ENCODE measurements at regions not wholly inside any gene's neighbourhood (a gene's known extent, or its start where the extent isn't known, plus 50 kb on each side); places are given as distances from the start of the nearest gene placed in this dataset.
"Not testable (repeated sequence)": the region's sequence is repeated elsewhere in the genome, so short reads cannot be mapped to it uniquely, and the experiment has no call there.

DNA sequence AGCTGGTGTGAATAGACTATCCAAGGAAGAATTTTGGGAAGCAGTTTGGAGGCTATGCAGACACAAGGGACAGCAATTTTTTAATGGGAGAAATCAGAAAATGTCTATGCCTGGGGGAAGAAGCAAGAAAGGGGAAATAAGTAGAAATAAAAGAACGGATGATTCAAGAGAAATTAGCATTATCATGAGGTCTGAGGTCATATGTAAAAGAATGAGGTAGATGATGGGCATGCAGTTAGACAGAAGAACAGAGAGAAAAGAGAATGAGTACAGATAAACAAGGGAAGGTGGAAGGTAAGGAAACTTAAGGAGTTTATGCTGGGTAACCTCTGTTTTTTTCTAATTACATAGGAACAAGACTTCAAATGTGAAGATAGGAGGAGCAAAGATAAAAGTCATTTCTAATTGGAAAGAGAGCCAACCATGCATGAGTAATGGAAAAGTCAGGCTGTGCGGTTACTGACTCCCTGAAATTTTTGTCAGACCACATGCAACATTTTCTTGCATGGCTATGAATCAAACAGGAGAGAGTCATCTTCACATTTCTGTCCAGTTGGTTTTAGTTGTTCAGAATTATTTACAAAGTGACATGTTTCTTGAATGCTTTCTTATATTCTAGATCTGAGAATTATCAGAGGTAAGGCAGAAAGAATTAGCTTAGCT lies 101.0 kb upstream of the PIK3R1 start:
- no peak for DNase-seq

DNA sequence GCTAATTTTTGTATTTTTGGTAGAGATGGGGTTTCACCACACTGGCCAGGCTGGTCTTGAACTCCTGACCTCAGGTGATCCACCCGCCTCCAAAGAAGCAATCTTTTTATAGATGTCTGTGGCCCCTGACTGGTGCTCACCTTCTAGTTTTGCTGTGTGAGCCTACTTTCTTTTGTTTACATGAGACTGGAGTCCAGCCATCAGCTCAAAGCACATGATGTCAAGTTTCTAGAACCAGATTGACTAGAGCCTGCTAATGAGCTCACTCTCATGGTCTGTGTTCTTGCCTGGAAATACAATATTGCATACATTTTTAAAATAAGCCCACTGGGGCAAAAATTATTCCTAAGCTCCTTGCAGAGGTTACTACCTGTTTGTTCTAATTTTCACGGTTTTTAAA lies 102.9 kb upstream of the PIK3R1 start:
- DNase-seq: no peak

DNA sequence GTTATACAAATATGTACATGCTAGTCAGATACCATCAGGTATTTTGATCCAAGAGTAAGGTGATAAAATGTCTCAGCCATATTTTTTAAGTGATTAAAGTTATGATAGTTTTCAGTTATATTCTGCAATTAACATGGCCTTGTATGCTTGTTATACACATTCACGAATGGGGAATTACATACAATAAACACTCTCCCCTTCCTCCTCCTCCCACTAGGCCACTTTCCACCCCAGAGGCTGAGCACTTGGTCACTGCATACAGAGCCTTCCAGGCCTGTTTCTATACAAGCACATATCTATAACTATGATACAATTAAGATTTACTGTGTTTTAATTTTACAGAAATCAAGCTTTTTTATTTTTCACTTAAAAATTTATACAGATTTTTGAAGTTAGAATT lies 104.7 kb upstream of the PIK3R1 start:
- no peak for DNase-seq

DNA sequence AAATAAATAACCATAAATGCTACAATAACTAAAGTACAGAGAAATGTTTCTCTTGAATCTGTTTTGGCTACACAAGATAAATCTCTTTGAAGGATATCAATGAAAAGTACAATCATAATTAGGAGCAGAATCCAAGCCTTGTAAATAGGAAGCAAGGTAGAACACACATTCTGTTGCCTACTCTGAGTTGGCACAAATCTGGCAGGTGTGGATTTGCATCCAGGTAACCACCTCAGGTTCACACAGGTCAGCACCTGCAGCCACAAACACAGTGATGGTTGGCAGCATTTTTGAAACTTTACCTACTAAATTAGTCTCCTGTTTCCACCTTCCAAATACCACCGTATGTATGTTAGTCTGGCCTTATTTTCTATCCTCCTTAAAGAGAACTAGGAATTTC lies 105.3 kb upstream of the PIK3R1 start:
- no peak for DNase-seq

DNA sequence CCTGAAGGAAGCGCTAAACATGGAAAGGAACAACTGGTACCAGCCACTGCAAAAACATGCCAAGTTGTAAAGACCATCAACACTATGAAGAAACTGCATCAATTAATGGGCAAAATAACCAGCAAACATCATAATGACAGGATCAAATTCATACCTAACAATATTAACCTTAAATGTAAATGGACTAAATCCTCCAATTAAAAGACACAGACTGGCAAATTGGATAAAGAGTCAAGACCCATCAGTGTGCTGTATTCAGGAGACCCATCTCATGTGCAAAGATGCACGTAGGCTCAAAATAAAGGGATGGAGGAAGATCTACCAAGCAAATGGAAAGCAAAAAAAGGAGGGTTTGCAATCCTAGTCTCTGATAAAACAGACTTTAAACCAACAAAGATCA lies 111.3 kb upstream of the PIK3R1 start:
- DNase-seq: not testable (repeated sequence)

DNA sequence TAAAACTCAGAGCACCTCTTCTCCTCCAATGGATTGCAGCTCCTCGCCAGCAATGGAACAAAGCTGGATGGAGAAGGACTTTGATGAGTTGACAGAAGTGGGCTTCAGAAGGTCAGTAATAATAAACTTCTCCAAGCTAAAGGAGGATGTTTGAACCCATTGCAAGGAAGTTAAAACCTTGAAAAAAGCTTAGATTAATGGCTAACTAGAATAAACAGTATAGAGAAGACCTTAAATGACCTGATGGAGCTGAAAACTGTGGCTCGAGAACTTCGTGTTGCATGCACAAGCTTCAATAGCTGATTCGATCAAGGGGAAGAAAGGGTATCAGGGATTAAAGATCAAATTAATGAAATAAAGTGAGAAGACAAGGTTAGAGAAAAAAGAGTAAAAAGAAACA lies 112.3 kb upstream of the PIK3R1 start:
- DNase-seq: not testable (repeated sequence)

DNA sequence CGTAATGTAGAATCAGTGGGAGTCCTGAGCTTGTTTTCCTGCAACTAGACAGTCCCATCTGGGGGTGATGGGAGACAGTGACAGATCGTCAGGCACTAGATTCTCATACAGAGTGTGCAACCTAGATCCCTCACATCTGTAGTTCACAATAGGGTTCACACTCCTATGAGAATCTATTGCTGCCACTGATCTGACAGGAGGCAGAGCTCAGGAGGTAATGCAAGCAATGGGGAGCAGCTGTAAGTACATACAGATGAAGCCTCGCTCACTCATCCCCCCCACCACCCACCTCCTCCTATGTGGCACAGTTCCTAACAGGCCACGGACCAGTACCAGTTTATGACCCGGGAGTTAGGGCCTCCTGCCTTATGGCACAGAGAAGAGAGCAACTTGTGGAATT lies 116.2 kb upstream of the PIK3R1 start:
- DNase-seq: no peak

DNA sequence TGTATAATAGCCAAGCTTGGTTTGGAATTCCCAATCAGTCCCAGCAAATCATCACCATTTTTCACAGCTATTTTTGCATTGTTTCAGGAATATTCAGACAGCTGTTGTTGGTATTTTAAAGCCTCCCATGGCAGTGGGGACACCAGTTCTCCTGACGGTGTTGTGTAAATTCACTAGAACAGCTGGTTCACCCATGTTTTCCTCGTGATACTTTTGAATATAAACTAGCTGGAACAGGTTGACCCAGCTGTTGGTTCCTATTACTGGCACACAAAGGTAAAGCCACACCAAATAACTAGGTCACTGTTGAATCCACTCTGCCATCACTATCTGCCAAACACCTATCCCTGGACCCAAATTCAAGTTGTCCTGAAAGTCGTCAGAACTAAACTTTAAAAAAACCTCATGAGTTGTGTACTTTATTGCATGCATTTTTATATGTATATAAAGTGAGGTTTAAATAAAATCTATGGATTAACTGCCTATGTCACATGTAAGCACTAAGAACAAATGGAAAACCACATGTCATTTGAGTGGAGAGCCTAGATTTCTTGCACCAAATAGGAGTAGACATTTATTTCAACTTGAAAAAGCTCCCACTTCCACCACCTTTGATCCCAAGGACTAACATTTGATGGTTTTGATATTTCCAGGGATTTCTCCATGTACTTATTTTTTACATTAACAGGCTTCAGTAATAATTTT lies 121.9 kb upstream of the PIK3R1 start:
- no peak for DNase-seq

DNA sequence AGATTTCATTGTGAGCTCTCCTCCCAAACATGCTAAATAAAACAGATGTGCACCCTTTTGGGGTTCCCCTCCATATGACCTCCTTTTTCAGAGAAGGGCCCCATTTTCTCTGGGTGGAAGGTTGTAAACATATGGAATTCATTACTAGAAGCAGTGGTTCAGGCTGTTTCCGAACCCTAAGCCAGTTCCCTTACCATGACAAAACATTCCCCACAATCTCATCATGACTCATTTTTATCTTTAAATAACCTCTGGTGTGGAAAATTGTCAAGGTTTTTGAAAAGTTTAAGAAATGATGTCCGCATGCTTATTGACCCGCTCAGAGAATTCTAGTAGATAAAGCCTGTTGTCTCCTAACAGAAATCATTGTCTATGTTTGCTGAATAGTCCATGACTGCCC lies 127.3 kb upstream of the PIK3R1 start:
- DNase-seq: no peak

DNA sequence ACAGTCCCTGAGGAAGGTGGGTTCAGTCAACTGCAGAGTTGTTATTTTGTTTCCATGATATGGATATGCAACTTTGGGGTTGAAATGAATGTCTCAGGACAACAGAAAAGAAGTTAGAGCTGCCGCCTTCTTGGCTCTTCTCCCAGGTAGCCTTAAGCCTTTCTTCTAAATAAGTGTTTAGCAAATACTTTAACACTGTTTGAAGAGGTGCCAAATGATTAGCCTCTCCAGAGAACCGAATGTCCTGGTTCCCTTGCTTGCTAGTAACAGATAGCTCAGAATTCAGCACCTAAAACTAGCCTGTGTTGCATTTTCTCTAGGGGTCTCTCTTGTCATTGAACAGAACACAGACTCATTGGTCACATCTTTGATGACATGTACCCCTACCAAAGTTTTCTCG lies 127.7 kb upstream of the PIK3R1 start:
- DNase-seq: no peak

DNA sequence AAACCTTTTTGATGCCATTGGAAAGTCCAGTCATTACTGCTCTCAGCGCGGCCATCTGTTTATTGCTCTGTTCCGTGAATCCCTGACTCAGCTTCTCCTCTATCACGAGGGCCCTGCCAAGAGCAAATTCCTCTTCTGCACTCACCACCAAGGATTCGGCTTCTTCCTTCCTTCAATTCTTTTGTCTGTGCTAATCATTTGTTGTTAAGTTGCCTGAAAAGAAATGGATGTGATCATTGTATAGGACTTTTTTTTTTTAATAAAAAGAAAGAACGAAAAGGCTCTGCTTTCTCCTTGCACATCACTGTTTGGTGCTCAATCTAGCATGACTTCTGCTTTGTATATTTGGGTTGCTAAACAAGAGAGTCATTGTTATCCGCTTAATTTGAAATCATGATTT lies 128.7 kb upstream of the PIK3R1 start:
- DNase-seq: no peak

DNA sequence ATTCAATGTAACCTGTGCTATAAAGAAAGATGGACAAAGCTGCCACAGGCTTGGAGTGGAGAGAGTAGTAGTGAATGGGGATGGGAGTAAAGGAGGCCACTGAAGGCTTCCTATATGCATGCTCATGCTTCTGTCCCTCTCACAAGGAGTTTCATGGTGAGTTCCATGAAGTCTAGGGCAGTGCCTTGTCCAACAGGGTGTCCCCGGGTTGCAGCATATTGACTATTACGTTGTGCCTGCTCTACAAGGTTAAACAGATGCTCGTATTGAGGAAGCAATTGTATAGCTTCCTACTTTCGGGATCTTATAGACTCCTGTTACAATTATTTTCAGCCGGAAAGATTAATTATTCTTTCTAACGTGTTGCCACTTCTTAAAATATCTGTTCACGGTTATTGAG lies 129.1 kb upstream of the PIK3R1 start:
- DNase-seq: no peak

DNA sequence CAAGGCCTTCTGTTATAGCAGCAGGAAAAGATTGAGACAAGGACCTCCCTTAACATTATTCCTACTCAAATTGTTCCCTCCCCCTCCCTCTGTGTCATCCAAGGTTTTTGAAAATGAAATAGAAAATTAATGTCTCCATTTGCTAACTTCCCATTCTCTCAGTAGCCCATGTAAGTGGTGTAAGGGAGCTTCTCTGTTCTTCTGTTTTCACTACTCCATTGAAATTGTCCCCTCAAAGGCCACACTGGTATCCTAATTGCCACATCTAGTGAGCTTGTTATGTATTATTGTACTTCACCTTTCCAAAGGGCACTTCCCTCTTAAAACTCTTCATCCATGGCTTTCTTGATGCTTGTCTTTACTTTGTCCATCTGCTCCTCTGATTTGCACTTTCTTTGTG lies 131.2 kb upstream of the PIK3R1 start:
- no peak for DNase-seq

DNA sequence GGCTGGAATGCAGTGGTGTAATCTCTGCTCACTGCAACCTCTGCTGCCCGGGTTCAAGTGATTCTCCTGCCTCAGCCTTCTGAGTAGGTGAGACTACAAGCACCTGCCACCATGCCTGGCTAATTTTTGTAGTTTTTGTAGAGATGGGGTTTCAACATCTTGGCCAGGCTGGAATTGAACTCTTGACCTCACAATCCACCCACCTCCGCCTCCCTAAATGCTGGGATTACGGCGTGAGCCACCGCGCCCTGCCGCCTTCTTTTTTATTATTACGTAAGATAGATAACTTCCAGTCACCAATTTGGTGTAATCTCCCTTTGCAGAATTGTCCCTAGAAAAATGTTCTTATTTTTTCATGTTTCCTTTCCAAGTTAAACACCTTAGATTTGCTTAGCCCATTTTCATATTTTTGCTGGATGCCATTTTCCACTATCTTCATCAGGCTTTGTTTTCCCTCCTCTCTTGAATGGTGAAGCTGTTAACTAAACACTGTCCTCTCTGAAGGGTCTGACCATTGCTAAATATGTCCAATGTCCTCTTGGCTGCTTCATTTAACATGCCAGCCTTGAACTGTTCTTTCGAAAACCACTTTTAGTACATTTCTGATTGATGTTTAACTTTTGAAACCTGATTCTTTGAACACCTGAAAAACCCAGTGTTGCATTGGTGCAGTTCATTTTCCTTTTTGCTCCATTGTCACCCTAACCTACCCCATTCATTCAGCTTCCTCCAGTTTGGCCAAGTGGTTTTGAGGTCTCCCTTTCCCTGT lies 135.1 kb upstream of the PIK3R1 start:
- no peak for DNase-seq

DNA sequence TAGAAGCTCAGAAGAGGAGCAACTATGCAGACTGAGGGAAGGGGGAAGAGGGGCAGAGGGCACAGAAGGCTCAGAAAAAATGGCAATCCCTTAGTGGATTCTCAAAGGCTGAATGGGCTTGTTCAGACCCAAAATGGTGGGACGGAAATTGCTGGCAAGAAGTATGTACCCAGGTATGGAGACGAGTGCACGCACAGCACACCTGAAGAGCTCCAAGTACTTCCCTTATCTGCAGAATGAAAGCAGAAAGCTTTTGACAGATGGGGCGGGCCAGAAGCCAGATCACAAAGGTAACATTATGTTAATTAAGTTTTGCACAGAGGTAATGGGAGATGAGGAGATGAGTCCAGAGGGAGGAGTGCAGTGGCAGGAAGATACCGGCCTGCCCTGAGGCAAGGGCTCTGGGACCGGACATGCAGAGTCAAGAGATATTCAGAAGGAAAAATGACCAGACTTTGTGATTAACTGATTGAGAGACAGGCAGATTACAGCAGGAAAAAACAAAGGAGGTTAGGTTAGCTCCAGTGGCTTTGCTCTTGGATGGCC lies 138.1 kb upstream of the PIK3R1 start:
- no peak for DNase-seq

DNA sequence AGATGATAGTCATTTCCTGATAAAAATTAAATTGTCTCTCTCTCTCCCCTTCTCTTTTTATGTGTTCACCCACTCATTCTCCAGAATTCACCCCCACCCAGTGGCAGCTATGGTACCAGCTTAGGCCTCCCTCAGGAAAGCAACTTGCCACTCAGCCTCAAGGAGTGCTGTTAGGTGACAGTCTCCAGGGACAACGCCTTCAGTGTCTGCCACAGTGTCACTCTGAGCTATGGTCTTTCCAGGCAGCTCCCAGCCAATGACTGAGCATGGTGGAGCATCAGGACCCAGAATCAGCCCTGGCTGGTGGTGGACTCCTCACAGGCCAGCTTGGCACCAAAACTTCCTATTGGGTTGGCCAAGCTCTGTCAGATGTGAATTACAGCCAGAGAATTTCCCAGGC lies 140.9 kb upstream of the PIK3R1 start:
- no peak for DNase-seq

DNA sequence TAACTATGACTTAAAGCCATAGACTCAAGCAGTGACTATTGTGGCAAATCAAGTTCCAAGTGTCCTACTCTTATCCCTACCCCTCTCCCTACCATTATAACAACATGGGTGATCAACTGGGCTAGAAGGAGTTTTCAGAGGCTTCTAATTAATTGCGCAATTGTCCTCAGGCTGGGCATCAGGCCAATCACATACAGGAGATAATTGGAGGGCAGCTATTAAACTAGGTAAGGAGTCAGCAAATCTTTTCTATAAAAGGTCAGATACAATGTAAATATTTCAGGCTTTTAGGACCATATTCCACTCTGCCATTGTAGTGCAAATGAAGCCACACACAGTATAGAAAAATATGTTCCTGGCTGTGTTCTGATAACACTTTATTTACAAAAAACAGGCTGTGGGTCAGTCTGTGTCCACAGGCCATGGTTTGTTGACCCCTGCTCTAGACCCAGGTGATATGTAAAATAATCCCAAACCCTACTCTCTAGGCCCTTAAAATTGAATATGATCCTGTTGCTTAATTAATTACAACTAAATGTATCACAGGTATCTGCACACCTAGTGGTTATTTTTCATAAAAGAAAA lies 141.4 kb upstream of the PIK3R1 start:
- no peak for DNase-seq

DNA sequence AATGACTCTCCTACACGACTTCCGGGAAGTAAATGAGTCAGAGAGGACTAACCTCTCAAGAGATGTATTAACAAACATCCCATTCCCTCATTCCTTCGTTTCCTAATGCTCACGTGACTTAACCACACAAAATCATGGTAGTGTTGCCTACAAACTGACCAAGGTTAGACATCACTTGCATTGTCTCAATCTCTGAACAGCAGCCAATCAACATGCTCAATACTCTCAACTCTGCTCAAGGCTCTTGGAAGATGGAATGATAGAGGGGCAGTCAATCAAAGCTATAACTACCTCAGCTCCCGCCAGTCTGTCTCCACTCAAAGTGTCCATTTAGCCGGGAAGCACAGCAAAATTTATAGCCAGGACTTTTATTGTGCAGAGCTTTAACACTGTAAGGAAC lies 143.8 kb upstream of the PIK3R1 start:
- DNase-seq: no peak

DNA sequence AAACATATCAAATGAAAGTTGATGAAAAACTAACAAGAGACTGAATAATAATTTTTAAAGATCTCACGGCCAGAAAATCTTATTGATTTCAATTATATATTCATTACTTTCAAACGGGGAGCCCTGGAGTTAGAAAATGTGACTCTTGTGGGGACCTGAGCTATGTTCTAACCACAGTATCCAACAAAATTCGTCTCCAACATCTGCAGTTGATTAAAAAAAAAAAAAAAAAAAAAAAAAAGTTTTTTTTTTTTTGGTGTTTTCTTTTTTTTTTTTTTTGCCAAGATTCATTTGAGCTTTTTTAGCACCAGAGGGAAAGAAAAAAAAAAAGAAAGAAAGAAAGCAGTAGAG lies 144.3 kb upstream of the PIK3R1 start:
- no peak for DNase-seq

DNA sequence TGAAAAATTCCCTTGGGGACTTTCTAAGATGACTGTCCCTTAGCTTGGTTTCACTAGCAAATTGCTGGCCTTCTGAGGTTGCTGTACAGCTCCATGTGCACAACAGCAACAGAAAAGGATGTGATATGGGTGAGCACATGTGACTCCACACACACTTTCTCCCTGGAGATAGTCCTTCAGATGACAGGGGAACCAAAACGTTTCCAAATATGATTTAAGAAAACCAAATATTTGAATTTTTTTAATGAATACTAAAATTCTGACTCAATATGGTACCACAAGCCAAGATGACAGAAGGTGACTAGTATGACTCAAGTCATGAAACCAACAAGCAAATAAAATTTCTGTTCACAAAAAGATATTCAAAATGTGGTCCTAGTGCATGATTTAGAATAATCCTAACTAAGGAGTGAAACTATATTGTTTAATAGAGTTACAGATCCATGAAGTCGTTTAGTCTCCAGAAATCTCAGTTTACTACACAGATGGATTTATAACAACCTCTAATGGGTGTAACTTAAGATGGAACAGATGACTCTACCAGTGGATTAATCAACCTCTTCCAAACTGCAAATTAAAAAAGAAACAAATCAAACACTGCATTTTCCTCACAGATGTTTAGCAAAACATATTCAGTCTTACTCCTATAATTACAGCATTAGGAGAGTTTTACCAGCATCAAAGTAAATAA lies 144.8 kb upstream of the PIK3R1 start:
- peak; percentile 8 for DNase-seq

DNA sequence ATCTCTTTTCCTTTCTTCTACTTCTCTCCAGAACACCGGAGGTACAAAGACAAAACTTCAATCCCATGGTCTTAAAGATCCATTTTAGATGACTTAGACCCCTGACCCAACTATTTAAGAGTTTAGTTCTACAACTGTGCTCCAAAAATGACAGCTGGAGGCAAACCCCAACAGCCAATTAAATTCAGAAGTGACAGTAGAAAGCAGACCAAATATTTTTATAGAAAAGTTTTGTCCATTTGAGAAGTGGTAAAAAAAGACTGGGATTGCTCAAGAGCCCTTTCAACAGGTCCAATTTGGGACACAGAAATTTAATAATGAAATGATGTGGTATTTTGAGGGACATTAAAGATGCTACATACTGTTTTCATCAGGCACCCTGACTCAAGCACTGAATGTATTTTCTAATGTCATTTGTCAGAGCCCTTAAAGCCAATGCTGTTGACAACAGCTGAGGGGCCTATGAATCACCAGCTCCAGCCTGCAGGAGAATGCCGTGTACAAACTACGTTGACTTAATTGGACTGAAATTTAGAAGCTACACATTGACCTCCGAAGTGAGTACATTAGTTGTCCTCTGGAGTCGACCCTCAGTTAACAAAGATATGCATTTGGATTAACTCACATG lies 147.5 kb upstream of the PIK3R1 start:
- no peak for DNase-seq

DNA sequence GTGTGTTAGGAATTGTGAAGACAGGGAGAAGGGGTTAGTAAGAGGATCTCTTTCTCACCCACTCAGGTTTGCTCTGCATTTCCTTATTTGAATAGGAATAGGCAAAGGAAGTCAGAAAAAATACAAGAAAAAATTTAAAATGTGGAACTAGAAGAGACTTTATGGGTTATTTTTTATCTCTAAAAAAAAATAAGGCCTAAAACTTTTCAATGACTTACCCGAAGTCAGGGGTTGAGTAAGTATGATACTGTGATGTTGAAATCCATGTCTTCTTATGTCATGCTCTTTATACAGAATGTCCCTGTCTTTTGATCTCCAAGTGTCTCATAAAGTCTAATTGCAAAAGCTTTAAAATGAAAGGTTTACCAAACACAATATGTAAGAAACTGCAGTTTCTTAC lies 148.3 kb upstream of the PIK3R1 start:
- DNase-seq: no peak
